ENCODE measurements at regions not wholly inside any gene's neighbourhood (a gene's known extent, or its start where the extent isn't known, plus 50 kb on each side); places are given as distances from the start of the nearest gene placed in this dataset.

GRCh38 chr7:63931057-63931600 is 67.5 kb upstream of the ZNF722 start:
- H3K36me3 ChIP-seq (ENCODE audit: control insufficient read depth, insufficient read depth, low read length): no peaks in the 10 kb centered on the region
- DNase-seq (ENCODE audit: extremely low read depth, insufficient read length): no peak
- no peaks in the 10 kb centered on the region for H3K27me3 ChIP-seq (replicated peaks; ENCODE audit: control insufficient read depth, insufficient read depth, low read length)
- no peak for TF ChIP-seq CTCF (IDR thresholded peaks at IDR 0.05; ENCODE audit: insufficient read depth, low read length, poor library complexity, severe bottlenecking)
- H3K4me3 ChIP-seq (replicated peaks; ENCODE audit: low read depth, low read length): no peak overlapping the region

GRCh38 chr7:63931985-63932577 is 66.6 kb upstream of the ZNF722 start:
- no peaks in the 10 kb centered on the region for H3K36me3 ChIP-seq (ENCODE audit: control insufficient read depth, insufficient read depth, low read length)
- H3K27me3 ChIP-seq (replicated peaks; ENCODE audit: control insufficient read depth, insufficient read depth, low read length): no peaks in the 10 kb centered on the region
- DNase-seq (ENCODE audit: extremely low read depth, insufficient read length): no peak
- H3K4me3 ChIP-seq (replicated peaks; ENCODE audit: low read depth, low read length): no peak overlapping the region
- TF ChIP-seq CTCF (IDR thresholded peaks at IDR 0.05; ENCODE audit: insufficient read depth, low read length, poor library complexity, severe bottlenecking): no peak
